Stimulated activated CD8-positive, alpha-beta memory T cell treated with anti-CD3 and anti-CD28 coated beads, Interleukin-15, amount 100 ng/mL, for 1 hour (primary cell): ENCODE measurements at regions not wholly inside any gene's neighbourhood (a gene's known extent, or its start where the extent isn't known, plus 50 kb on each side); places are given as distances from the start of the nearest gene placed in this dataset.

ENCODE experiments used
- DNase-seq: peaks from one replicate; pipeline ENCODE4 v3.0.0-alpha.2; 2020; ENCODE audit warnings: low read depth

DNA sequence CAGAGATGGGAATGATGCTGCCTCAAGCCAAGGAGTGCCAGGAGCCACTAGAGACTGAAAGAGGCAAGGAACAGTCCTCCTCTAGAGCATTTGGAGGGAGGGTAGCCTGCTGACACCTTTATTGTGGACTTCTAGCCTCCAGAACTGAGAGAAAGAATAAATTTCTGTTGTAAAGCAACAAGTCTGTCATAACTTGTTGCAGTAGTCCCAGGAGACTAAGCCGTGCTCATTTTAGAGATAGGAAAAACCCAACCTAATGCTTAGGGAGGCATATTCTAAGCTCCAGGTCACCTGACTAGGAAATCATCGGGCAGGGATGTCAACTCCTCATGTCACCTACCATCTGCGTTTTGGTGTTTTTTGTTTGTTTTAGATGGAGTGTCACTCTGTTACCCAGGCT, 345.4 kb upstream of the EEF2KMT start:
- no peak for DNase-seq

DNA sequence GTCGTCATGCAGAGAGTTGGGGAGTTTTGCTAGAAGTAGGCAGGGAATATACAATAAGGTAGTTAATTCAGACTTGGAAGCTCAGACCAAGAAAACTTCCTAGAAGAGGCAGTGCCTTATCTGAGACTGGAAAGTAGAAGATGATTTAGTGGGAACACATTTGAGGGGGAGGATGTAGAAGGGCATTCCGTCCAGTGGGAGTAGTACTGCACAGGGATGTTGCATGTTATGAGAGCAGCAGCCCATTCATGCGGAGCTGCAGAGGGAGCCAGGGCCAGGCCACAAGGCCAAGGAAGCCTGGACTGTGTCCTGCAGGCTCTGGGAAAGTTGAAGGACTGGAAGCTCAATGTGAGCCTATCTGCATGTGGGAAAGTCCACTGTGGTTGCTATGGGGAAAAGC, 344.5 kb upstream of the EEF2KMT start:
- DNase-seq, result no peak

DNA sequence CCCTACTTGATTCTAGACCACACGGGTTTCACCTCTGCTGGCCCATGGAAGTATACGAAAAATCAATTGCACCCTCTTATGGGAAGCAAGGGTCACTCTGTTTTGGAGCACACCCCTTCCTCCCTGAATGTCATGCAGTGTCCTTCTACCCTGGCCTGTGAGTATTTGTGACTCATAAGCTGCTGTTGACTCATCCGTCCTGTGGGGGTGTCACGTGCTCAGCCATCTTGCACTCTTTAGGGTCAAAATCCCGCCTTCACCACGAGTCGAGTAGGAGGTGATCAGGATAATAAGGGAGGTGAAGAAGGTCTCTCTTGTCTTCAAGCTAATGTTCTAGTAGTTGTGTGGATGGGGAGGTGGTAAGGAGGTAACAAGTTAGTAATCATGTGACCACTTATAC, 341.0 kb upstream of the EEF2KMT start:
- DNase-seq, result no peak

DNA sequence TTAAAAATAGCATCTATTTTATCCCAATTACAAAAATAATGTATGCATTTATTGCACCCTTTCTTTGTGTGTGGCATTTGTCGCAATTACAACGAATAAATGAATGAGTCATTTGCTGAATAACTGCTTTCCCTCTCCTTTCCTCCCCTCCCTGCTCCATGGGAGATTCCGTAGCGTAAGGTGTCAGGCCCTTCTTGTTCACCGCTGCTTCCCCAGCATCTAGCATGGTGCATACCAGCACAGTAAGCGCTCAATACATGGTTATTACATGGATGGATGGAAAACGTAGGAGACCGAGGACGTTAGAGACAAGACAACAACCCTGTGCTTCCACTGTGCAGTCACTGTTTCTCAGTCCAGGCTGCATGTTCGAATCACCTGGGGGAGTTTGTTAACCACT, 336.0 kb upstream of the EEF2KMT start:
- no peak for DNase-seq

DNA sequence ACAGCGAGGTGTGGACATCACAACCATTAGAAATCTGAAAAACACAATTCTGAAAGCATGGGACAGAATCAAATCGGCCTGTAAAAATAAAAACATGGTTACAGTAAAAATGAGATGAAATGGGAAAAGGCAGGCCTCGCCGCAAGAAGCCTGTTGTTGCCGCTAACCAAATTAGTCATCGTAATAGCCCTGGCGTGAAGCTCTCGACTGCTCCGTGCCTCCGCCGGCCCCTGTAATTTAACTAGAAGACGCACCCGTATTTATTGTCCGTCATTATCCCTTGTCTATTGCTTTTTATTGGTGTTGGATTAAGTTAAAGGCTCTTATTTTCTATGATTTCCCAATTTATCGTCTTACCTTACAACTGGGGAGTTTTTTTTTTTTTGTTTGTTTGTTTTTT, 334.6 kb upstream of the EEF2KMT start:
- no peak for DNase-seq

DNA sequence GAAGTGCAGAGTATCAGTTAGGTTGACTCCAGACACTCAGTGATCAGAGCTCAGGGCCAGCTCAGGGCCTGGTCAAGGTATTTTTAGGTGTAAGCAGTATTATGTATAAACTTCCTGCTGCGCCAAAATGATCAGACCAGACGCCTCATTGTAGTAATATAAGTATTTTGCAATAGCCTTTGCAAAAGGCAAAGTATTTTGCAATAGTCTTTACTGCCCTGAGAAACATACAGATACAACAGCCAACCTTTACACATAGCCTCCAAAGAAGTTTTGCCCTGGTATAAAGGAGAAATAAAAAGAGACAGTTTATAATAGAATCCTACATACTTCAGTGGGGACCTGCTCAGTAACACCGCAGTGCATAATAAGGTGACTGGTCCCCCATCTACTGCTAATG, 333.0 kb upstream of the EEF2KMT start:
- DNase-seq, result no peak

DNA sequence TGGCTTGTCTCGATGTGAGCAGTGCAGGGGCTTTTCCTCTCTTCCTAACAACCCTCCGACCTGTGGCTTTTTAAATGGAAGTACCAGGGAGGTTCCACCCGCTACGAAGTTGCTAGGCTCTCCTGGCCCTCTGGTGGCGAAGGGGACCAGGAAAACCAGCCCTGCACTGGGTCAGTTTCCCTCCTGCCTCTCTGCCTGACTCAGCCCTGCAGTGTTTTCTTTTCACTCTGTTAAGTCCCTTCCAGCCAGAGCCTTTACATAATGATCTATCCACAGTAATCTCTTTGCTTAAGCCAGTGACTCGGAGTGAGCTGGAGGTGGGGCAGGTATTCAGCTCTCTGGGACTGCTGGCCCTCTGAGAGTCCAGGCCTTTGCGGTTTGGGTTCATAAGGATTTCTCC, 331.3 kb upstream of the EEF2KMT start:
- no peak for DNase-seq

DNA sequence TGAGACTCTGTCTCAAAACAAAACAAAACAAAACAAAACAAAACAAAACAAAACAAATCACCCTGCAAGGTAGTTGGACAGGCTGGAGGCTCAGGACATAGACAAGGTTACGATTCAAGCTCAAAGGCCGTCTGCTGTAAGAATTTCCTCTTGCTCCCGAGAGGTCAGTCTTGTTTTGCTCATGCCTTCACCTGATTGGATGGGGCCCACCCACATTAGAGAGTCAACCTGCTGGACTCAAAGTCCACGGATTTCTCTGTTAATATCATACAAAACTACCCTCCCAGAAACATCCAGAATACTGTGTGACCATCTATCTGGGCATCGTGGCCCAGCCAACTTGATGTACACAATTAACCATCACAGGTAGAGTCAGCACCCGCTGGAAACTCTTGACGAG, 330.0 kb upstream of the EEF2KMT start:
- no peak for DNase-seq

DNA sequence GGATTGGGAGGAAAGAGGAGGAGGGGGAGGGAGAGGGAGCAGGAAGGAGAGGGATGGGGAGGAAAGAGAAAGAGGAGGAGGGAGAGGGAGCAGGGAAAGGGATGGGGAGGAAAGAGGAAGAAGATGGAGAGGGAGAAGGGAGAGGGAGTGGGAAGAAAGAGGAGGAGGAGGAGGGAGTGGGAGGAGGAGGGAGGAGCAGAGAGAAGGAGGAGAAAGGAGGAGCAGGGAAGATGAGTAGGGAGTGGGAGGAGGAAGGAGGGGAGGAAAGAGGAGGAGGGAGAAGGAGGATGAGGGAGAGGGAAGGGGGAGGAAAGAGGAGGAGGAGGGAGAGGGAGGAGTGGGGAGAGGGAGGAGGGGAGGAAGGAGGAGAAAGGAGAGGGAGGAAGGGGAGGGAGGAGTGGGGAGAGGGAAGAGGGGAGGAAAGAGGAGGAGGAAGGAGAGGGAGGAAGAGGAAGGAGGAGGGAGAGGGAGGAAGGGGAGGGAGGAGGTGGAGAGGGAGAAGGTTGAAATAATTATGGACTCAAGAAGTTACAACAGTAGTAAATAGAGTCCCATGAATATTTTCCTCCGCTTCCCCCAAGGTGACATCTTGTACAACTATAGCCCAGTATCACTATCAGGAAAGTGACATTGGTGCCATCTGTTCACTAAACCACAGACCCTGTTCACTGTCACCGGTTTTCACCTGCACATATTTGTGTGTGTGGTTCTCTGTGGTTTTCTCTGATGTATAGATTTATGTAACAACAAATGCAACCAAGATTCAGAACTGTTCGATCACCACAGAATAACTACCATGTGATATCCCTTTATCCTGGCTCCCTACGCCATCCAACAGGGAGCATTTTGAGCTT, 325.3 kb upstream of the EEF2KMT start:
- DNase-seq, result no peak

DNA sequence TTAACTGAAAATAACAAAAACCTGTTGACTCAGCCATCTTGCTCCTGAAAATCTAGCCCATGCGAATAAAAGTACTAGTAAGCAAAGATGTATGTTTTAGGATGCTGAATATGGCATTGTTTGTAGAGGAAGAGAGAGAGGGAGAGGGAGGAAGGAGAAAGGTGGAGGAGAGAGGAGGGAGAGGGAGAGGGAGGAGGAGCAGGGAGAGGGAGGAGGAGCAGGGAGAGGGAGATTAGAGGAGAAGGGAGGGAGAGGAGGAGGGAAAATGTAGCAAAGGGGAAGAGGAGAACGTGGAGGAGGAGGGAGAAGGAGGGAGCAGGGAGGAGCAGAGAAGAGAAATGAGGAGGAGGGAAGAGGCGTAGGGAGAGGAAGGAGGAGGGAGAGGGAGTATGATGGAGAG, 324.5 kb upstream of the EEF2KMT start:
- no peak for DNase-seq

DNA sequence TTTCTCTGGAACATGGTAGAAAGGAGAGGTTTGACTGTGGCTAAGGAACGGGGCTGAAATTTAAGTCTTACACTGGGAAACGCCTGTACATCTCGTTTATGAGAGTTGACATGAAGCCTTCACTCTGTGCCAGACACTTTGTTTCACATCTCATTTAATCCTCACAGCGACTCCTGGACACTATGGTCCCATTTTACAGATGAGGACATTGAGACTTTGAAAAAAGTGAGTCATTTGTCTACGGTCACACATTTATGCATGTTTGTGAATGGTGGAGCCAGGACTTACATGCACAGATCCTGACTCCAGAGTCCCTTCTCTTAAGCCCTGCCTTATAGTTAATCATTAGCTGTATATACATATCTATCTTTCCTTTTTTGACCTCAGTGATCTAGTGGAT, 318.4 kb upstream of the EEF2KMT start:
- DNase-seq, result no peak

DNA sequence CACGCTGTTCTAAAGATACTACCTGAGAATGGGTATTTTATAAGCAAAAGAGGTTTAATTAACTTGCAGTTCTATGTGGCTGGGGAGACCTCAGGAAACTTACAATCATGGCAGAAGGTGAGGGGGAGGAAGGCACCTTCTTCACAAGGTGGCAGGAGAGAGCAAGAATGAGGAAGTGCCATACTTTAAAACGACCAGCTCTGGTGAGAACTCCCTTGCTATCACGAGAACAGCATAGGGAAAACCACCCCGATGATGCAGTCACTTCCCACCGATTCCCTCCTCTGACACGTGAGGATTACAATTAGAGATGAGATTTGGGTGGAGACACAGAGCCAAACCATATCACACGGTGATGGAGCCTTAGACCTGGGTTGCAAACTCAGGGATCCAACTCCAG, 317.5 kb upstream of the EEF2KMT start:
- no peak for DNase-seq

DNA sequence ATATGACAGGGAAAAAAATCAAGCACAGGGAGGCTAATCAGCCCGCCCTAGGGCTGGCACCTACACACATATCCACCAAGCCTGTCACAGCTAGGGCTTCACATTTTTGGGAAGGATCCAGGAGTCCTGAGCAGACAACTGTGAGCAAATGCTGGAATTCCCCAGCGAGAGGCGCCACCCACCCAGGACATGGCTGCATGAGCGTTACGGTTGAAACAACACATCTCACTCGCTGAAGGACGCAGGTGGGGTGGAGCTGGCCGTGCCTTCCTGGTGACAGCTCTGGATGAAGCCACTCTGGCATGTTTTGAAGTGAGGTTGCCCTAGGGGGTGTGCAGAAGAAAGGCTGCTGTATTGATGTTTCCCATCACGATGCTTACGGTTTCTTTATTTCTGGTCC, 315.1 kb upstream of the EEF2KMT start:
- no peak for DNase-seq

DNA sequence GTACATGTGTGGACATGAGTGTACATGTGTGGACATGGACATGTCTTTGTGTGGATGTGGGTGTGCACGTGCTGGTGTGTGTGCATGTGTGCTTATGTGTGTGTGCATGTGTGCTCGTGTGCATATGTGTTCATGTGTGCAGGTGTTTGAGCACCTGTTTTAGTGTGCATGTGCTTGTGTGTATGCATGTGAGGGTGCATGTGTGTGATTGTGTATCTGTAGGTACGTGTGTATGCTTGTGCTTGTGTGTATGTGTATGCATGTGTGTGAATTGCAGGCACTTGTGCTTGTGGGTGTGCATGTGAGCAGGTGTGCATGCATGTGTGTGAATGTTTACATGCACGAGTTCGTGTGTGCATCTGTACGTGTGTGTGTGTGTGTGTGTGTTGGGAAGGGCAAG, 300.6 kb upstream of the EEF2KMT start:
- no peak for DNase-seq

DNA sequence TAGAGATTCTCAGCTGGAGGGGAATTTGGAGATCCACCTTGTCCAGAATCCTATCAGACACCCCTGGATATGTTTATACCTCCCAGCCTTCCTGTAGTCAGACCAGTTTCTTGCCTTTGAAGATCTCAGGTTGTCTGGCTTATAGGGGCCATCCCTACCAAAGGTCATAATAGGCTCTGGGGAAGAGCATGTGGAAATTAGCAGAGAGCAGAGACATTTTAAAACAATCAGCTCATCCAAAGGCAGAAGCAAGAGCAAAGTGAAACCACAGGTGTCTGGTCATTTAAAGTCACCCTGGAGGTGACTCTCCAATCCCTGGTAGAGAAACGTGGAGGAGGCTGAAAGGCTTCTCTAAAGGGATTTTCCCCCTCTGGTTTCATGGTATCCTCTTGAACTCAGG, 299.3 kb upstream of the EEF2KMT start:
- no peak for DNase-seq

DNA sequence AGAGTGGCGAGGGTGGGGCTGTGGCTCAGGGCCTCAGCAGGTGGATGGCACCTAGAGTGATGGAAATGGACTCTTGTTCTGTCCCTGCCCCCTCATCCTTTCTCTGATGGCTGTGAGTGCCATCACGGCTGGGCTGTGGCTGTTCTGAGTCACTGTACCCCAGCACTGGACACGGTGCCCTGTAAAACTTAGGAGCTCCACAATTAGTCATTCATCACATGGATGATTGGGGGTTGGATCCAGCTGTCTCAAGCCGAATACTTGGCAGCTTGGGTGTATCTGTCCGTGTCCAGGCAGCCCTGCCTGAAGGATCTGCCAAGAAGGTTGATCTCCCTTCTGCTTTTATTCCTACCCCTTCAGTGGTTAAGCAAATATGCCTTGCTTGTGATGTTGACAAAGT, 295.5 kb upstream of the EEF2KMT start:
- no peak for DNase-seq

DNA sequence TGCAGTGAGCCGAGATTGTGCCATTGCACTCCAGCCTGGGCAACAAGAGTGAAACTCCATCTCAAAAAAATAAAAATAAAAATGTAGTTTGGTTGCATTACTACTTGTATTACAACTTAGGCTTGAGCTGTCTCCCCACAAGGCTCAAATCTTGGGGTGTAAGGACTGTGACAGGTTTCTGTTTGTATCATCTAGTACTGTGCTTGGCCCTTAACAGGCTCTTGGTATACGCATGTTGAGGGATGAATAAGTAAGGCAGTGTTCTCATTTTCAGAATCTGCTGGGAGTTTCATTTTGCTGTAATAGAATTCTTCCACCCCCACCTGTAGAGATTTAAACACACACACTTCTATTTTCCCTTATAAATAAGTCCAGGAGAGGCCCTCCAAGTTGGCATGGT, 289.4 kb upstream of the EEF2KMT start:
- DNase-seq, result no peak

DNA sequence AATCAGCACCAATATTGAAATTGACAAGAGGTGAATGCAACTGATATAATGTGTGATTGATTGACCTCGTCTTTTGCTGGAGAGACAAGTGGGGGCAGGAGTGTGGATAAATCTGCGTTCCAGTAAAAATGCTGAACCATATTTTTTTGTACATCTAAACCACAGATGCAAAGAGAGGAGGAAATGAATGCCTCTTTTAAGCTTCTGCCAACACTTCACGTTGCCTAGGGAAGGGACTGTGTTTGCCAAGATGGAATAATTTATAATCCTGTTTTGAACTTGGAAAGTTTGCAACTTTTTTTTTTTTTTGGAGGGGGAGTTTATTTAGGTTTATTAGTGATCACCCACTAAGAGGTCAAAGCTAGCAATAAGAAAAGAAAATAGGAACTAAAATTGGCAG, 288.2 kb upstream of the EEF2KMT start:
- no peak for DNase-seq

DNA sequence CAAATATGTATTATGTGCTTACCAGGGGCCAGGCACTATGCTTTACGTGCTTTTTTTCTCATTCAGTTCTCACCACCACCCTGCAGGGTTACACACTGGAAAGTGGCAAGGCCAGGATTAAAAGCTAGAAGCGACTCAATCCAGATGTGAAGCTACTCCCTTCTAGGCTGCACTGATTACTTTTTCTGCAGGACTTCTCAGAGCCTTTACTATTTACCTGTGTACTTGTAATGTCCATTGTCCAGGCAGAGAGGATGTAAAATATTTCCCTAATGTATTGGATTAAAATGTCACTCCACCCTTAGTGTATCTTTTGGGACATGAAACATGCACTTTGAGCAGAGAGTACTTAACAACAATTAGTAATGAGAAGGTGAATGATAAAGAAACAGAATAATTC, 287.5 kb upstream of the EEF2KMT start:
- DNase-seq, result no peak

DNA sequence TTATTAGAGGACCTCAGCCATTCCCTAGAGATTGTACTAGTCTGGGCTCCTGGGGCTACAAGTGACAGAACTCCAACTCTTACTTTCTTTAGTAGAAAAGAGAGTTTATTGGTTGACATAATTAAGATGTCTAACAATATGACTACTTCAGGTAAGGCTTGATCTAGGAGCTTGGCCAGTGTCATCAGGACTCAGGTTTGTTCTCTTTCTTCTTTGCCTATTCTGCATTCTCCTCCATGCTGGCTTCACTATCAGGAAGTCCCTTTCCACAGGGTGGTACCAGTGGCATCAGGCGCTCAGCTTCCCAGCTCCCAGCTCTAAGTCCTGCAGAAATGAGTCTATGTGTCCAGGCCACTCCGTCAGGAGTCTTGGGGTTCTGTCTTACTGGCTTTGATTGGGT, 286.1 kb upstream of the EEF2KMT start:
- no peak for DNase-seq

DNA sequence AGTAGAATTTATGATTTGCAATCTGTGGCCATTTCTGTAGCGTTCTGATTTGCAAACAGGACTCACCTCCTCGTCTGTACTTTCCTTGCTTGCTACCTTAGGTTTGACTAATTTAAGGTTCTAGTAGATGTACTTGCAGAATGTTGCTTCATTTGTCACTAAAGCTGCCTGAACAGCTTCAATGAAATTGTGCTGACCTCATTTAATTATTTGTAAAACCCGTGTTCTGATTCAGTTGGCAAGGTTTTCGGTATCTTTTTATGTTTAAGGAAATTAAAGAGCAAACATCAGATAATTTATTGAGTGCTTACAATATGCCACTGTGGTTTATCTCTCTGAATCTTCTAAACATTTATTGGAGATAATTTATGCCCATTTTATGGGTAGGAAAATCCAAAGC, 284.9 kb upstream of the EEF2KMT start:
- DNase-seq, result no peak

DNA sequence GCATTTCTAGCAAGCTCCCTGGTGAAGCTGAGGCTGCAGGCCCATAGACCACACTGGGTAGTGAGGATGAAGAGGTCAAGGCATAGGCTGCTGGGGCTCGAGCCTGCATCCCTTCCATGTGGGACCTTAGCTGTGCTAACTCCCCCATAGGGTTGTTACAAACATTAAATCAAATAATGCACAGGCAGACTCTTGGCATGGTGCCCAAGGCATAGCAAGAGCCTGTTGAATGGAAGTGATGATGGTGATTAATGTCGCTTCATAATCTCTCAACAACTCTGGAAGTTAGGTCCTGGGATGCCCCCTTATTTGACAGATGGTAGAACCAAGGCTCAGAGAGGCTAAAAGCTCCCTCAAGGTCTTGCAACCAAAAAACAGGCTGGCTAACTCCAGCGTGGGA, 283.9 kb upstream of the EEF2KMT start:
- DNase-seq, result no peak

DNA sequence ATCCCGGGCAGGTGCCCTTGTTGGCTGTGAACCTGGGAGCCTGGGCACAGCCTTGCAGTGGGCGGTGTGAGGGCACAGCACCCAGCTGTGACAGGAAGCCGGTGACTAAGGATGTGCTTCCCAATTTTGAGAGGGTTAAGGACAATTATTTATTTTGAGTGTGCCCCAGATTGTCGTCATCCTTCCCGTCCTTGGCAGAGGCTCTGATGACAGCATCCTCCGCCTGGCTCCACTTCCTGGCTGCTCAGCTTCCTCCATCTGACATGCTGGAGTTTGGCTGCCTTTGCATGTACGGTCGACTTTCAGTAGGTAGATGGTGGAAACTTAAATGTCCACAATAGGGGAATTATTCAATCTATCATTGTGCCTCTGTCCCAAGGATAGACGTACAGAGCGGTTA, 282.4 kb upstream of the EEF2KMT start:
- no peak for DNase-seq

DNA sequence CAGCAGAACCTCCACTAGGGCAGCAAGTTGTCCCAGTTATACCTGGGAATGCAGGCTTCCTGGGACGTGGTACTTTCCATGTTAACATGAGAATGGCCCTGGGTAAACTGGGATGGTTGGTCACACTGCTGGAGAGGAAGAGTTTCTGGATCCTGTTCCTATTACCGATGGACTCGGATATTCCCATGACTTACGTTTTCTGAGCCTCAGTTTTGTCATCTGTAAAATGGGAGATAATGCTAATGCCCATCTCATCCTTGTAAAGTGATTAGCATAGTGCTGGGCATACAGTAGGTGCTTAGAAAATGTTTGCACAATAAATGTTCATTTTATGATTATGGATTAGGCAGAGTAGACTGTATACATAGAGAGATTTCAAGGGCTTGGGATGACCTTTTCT, 280.9 kb upstream of the EEF2KMT start:
- no peak for DNase-seq
